HCT116 (cell line): ENCODE measurements at regions not wholly inside any gene's neighbourhood (a gene's known extent, or its start where the extent isn't known, plus 50 kb on each side); places are given as distances from the start of the nearest gene placed in this dataset.

Experiments used
- EZH2phosphoT487 ChIP-seq: fragments of 200-600 bp; IDR thresholded peaks from 2 replicates; pipeline ENCODE4 v1.6.1; 2018; ENCODE audit warnings: antibody characterized with exemption, borderline replicate concordance
- POLR2AphosphoS5 ChIP-seq: IDR thresholded peaks from 2 replicates; pipeline ENCODE4 v1.6.1; 2011; ENCODE audit warnings: mild to moderate bottlenecking, low read depth, low read length, moderate library complexity

- TF ChIP-seq EZH2phosphoT487, result no peak
- TF ChIP-seq POLR2AphosphoS5, result no peak
Measured at GRCh38 chr7:106992511-106992910, 52.0 kb upstream of the PRKAR2B start.
